NT2/D1 (cell line): ENCODE measurements at regions not wholly inside any gene's neighbourhood (a gene's known extent, or its start where the extent isn't known, plus 50 kb on each side); places are given as distances from the start of the nearest gene placed in this dataset.

Experiments used
- SUZ12 ChIP-seq: IDR thresholded peaks from 2 replicates; pipeline ENCODE4 v1.6.1; 2011; ENCODE audit not compliant: insufficient read length, insufficient read depth; ENCODE audit errors: extremely low read depth
- YY1 ChIP-seq: IDR thresholded peaks from 2 replicates; pipeline ENCODE4 v1.6.1; 2011; ENCODE audit not compliant: insufficient read length, insufficient read depth
- ZNF274 ChIP-seq: IDR thresholded peaks from 2 replicates; pipeline ENCODE4 v1.6.1; 2011; ENCODE audit warnings: mild to moderate bottlenecking, low read depth, low read length

GRCh38 chr18:67302043-67302442 lies 214.5 kb downstream of the DSEL start:
- no peak for TF ChIP-seq YY1
- no peak for TF ChIP-seq ZNF274
- TF ChIP-seq SUZ12 = no peak
